Pulmonary artery endothelial cell (primary cell): ENCODE measurements at regions not wholly inside any gene's neighbourhood (a gene's known extent, or its start where the extent isn't known, plus 50 kb on each side); places are given as distances from the start of the nearest gene placed in this dataset.
"Not testable (repeated sequence)": the region's sequence is repeated elsewhere in the genome, so short reads cannot be mapped to it uniquely, and the experiment has no call there.

ENCODE experiments used
- DNase-seq: peaks from one replicate; pipeline ENCODE4 v3.0.0-alpha.2; 2011; ENCODE audit warnings: low read depth, low spot score

DNA sequence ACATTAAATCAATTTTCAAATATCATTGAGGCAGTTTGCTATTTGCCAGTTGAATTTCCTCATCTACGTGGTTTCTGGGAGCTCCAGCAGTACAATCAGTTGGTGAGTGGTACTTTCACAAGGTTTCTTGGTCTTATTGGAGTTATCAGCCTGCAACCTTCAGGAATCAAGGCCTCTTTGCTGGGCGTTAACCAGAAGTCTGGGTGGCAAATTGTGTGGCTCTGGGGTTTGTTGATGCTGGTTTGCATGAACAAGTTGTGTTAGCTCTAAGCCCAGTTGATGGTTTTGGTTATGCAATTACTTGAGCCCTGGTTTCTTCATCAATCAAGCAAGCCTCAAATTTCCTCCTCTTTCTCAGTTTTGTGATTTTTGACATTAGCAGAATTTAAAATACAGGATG, 152.9 kb upstream of the ANKRD55 start:
- DNase-seq = no peak

DNA sequence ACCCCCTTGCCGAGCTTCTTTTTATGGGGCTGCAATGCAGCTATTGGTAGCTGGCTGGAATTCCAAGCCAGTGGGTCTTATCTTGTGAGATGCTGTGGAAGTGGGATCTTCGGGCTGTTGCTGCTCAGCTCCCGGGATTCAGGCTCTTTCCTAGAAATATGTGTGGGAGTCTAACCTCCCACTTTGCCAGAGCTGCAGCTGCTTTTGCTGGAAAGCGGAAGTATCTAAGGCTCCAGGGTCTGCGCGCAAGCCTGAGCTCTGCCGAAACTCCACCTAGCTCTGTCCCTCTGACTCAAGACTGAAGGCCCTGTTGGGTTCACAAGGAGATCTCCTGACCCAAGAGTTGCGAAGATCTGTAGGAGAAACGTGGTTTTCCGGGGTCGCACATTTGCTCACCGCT, 151.1 kb upstream of the ANKRD55 start:
- DNase-seq = no peak

DNA sequence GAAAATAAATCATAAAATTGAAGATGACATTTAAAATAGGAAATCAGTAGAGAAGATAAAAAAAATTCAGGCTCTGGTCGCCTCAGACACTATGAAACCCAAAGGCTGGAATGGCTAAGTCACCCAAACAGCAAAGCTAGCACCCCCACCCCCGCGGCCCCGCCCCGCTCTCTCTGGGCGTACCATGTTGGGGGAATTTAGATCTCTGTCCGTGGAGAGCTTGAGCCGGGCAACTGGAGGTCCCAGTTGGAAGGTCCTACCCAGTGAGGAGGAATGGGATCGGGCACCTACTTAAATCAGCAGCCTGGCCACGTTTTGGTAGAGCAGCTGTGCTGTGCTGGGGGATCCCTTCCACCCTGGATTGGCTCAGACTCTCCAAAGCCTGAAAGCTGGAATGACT, 150.6 kb upstream of the ANKRD55 start:
- no peak for DNase-seq

DNA sequence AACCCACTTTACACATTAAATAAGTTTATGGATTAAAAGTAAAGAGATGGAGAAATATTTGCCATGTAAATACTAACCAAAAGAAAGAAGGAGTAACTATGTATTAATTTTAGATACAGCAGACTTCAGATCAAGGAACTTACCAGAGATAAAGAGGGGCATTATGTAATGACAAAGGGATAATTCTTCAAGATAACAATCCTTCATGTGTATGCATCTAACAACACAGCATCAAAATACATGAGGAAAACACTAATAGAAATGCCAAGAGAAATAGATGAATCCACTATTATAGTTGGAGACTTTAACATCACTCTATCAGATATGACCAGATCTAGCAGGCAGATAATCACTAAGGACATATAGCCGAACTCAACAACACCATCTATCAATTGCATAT, 149.8 kb upstream of the ANKRD55 start:
- DNase-seq = no peak

DNA sequence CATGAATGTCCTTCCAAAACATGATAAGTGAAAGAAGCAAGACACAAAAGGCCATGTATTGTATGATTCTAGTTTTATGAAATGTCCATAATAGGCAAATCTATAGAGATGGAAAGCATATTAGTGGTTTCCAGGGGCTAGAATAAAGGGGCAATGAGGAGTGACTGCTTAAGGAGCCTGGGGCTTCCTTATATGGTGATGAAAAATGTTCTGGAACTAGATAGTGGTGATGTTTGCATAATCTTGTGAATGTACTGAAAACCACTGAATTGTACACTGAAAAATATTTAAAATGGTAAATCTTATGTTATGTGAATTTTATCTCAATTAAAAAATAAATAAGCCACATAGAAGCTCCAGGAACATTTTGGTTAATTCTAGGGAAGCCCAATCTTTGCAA, 144.4 kb upstream of the ANKRD55 start:
- no peak for DNase-seq

DNA sequence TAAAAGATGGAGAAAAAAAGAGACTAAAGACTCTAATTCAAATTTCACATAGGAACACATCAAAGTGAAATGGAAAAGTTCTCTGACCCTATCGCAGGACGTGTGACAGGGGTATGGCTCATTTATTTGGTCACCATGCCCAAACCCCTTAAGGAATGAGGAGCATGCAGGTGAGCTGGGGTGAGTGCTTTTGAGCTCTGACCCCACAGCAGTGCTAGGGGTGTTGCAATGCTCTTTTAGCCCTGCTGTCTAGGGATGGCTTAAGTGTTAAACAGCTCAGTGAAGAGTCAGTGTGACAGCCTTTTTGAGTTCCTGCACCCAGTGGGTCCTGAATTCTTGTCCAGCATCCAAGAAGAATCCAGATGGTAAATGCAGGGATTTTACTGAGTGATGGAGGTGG, 143.0 kb upstream of the ANKRD55 start:
- no peak for DNase-seq

DNA sequence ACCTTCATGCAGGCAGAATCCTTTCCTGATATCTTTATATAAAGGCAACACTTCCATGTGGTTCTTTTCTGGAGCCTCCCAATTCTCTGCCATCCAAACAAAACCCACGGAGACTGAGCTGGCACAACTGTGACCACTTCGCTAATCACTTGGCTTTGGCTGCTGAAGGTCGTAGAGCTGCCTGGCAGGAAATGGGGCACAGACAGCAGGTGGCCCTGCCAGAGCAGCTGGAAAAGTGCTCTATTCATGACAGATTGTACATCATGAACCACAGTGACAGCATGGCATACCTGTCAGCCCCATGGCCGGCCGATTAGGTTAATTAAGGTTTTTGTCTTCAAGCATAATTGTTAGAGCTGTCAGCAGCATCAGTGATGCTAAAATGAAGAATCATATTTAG, 141.9 kb upstream of the ANKRD55 start:
- DNase-seq = no peak

DNA sequence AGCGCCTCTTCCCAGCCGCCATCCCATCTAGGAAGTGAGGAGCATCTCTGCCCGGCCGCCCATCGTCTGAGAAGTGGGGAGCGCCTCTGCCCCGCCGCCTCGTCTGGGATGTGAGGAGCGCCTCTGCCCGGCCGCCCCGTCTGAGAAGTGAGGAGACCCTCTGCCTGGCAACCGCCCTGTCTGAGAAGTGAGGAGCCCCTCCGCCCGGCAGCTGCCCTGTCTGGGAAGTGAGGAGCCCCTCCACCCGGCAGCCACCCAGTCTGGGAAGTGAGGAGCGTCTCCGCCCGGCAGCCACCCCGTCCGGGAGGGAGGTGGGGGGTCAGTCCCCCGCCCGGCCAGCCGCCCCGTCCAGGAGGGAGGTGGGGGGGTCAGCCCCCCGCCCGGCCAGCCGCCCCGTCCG, 139.4 kb upstream of the ANKRD55 start:
- not testable (repeated sequence) for DNase-seq

DNA sequence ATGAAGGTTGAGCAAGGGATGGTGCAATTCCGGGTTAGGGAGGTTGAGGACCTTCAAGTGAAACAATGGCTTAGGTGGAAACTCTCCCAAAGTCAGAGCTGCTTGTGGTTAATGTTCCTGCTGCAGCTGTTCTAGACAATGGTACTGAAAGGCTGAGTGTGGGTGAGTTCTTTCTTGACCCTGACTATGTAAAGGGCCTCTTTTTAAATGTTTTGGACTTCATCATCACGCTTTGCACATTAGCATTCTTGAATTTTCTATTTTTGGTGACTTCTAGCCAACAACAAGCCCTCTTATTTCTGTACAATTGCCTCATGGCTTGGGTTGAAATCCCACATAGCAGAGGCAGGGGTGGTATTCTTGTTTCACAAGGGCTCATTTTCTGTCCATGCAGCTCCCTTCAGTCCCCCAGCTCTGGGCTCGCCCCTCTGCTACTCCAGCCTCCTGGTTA, 136.3 kb upstream of the ANKRD55 start:
- DNase-seq = no peak

DNA sequence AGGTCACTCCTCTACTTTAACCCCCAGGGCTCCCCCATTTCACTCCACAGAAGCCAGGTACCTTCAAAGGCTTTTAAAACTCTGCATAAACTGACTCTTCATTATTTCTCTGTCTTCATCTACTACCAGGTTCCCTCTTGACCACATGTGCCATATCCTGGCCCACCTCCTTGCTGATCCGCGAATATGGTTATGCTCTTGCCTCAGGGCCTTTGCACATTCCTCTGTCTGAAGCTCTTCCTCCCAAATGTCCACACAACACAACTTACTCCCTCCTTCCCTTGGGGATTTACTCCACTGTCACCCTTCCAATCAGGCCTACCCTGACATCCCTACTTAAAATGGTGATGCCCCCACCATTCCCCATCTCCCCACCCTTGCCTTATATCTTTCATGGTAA, 134.6 kb upstream of the ANKRD55 start:
- no peak for DNase-seq

DNA sequence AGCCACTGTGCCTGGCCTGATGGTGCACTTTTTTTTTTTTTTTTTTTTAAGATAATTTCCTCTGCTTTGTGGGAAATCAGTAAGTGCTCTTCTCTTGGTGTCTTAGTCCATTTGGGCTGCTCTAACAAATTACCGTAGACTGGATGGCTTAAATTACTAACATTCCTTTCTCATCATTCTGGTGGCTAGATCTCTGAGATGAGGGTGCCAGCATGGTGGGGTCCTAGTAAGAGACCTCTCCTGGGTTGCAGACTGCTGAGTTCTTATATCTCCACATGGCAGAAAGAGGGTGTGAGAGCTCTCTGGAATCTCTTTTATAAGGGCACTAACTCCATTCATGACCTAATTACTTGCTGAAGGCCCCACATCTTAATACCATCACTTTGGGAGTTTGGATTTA, 133.9 kb upstream of the ANKRD55 start:
- no peak for DNase-seq

DNA sequence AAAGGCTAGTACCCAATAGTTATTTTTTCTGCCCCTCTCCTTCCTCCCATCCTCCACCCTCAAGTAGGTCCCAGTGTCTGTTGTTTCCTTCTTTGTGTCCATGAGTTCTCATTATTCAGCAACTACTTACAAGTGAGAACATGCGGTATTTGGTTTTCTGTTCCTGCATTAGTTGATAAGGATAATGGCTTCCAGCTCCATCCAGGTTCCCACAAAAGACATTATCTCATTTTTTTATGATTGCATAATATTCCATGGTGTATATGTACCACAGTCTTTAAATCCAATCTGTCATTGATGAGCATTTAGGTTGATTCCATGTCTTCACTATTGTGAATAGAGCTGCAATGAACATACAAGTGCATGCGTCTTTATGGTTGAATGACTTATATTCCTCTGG, 128.3 kb upstream of the ANKRD55 start:
- DNase-seq = no peak

DNA sequence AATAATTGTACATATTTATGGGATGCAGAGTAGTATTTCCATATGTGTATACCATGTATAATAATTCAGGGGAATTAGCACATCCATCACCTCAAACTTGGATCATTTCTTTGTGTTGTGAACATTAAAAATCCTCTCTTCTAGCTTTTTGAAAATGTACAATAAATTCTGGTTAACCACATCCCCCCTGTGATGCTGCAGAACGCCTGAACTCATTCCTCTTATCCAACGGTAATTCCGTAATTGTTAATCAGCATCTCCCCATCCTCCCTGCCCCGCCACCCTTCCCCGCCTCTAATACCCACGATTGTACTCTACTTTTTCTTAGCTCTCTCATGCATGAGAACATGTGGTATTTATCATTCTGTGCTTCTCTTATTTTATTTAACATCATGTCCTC, 127.7 kb upstream of the ANKRD55 start:
- no peak for DNase-seq

DNA sequence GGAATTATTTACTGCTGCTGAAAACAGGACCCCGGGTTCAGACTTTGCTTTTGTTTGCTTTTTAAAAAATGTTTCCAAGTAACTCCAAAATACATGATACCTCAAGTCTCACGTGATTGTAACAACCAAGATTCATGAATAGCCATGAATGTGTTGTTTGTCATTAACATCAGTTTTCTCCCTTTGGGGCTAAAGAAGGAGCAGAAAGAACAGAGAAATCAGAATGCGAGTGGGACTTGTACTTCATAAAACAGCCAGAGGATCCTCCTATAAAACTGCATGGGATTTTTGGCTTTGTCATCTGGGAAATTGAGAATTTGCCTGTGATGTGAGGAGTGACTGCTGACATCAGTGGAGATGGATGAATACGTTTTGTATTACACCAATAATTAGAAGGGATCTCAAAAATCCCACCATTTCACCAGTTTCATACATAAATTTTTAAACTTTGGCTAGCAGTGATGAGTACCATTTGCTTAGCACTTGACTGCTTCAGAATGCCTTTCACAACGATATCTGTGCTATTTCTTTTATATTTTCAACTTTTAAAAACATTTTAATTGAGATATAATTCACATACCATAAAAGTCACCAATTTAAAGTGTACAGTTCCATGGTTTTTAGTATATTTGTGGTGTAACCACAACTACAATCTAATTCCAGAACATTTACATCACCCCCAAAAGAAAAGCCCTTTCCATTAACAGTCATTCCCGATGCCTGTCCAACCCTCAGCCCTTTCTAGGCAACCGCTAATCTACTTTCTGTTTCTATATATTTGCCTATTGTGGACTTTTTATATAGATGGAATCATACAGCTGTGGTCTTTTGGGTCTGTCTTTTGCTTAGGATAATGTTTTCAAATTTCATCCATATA, 126.9 kb upstream of the ANKRD55 start:
- DNase-seq = no peak

DNA sequence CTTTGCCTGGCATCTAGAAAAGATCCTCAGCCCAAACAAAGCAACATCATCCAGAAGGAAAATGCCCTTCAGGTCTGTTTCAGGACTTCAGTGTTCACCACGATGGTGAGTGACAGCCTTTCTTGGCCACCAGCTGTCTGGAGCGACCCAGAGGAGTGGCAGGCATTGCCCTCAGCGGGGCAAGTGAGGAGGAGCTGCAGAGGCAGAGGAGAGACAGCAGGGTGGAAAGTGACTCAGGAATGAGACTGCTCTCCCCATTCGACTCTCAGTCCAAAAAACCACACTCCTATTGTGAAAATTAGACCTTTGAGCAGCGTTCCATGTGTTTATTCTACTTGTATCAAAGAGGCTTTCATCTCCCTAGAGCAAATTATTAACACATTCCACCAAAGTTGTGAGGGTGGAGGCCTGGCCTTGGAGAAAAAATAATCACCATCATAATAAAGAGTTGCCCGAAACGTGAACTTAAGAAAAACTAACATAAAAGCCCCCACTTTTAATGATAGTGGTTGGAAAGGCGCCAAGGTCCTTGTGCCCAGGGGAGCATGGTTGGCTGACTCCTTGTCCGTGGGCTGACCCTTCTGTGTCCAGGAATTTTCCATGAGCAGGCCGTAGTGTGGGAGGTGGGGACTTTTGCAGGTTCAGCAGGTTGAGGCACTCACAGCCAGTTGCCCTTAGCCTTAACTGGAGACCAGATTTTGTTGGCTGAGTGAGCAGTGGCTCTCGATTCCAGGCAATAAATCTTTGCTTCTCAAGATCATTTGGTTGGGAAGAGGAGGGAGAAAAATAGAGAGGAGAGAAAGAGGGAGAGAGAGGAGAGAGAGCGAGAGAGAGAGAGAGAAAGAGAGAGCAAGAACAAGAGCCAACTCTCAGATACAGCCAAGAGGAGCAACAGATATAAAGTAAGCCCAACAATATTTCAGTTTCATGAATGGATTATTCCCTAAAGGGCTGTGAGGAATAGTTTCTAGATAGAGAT, 125.9 kb upstream of the ANKRD55 start:
- DNase-seq = no peak

DNA sequence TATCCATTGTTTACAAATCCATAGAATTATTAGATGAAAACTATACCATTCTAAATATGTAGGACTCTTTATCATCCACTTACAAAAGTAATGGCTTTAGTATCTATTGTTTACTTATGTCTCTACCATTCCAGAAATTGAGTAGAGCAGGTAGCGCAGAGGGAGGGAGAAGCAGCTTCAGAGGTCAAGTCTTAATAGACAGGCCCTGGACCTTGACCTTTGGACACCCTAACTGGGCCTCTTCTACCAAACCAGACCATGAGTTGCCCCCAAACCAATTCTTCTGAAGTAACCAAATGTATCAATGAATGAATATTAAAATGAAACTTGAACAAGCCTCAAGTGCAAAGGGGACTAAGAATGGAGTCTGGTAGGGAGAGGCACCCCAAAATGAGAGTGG, 124.9 kb upstream of the ANKRD55 start:
- no peak for DNase-seq

DNA sequence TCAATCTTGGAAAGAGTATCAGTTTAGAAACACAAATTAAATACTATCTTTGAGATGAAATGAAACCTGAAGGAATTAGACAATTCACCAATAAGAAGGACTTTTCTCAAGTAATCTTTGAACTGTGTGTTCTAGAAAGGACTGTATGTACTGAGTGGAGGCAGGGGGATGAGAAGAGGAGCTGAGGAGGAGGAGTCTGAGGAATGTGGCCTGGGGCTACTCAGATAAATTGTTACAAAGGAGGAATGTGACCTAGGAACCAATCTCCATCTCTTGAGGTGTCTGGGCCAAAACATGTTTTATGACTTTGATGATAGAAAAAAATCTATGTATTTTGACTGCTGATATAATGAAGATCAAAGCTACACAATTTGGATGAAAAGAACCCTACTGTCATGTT, 124.3 kb upstream of the ANKRD55 start:
- DNase-seq = no peak

DNA sequence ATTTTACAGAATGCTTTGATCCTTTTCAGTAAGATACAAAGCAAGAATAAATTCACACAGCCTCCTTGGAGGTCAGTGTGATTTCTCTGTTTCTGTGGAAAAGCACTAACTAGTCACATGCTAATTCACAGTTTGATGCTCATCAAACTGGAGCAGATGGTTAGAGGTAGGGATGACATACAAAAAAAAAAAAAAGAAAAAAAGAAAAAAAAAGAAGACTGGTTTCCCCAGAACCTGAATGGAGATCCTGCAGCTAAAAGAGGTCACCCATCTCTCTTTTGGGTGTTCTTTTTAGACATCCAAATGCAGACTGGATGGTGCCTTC, 123.7 kb upstream of the ANKRD55 start:
- DNase-seq = no peak

DNA sequence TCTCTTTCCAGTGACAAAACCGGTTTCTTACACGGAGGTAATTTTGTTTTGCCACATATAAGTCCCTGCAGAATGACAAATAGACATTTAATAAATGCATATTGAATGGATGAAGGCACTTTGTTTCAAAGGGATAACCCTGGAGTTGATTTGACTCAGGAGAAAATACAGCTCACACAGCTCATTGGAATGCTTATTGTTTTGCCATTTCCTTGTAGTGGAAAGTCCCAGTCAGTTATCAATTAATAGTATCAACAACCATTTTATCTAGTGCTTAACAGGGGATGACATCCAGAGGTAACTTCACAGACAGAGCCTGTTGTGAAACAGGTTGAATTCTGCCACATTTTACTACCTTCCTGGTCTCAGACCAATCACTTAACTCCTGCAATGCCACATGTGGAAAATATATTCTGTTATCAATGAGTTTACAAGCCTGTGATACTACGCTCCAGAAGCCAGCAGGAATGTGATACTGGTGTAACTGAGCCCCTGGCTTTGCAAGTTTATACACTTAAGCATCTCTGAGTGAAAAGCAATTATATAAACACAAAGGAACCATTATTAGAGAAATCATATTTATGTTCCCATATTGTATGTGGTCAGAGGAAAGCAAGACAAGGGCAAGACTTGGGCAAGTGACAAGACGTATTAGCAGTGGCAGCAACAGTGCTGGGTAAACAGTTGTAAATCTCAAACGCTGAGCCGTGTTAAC, 123.1 kb upstream of the ANKRD55 start:
- DNase-seq = no peak

DNA sequence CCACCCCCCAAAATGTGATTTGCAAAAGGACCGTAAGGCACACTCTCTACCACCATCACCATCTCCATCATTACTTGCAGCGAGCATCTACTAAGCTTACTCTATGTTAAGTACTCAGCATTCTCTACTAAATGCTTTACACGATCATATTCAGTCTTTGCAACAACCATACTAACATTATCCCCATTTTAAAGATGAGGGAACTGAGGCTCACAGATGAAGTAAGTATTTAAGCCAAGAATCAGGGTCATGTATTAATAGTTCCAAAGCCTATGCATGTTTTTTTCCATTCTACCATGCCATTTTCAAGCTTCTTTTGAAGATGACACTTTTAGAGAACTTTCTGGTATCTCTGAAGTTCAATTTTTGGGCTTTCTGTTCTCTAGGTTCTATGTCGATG, 121.7 kb upstream of the ANKRD55 start:
- DNase-seq = no peak

DNA sequence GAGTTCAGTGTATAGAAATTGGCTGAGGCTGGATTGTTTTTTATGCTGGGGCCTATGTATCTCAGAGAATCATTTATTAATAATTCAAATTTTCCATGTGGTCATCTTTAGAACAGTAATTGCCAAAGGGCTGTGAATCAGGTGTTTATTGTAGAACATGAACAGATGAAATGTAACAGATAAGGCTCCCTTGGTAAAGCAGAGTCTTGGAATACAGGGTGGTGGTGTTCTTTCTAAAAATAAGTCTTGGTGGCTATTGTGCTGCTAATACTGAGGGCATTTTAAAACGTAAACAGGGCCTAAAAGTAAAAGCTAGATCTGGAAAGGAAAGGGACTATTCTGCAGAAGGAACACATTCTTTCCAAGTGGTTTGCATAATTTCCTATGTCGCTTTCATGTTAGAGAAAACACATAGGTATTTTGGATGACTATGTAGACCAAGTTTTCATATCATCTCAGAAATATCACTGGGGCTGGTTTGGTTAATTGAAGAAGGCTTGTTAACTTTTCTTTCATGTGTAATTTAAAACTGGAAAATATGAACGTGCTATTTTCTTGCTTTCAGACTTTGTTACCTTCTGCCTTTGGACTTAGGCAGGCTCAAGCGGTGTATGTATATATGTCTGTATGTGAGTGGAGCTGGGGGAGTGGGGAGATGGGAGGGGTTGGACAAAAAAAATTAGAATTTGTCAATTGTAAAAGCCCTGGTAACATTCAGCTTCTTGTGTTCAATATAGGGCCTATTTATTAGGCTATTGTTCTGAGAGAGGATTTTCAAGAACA, 119.9 kb upstream of the ANKRD55 start:
- no peak for DNase-seq
